K562 (cell line): ENCODE measurements at regions not wholly inside any gene's neighbourhood (a gene's known extent, or its start where the extent isn't known, plus 50 kb on each side); places are given as distances from the start of the nearest gene placed in this dataset.

ENCODE experiments used
- MAZ ChIP-seq, 2 experiments: fragments of 450-650 bp in 1 of 2; sonication (generic) in 1 of 2; formaldehyde crosslinking; IDR thresholded peaks in 1 of 2; conservative IDR thresholded peaks in 1 of 2; 2 replicates each; pipeline versions ENCODE4 v1.4.0 to v1.5.0; 2020; ENCODE audit warnings: mild to moderate bottlenecking in 1 of 2, missing genetic modification reagents in 1 of 2
- MTF1 ChIP-seq: fragments of 250-450 bp; sonication (Bioruptor Pico); IDR thresholded peaks from 2 replicates; pipeline ENCODE4 v1.9.0; 2021; ENCODE audit warnings: moderate library complexity, mild to moderate bottlenecking, inconsistent platforms, borderline replicate concordance
- ZNF140 ChIP-seq: fragments of 250-450 bp; sonication (Bioruptor Pico); IDR thresholded peaks from 2 replicates; pipeline ENCODE4 v1.8.0; 2021; ENCODE audit warnings: moderate library complexity, mild to moderate bottlenecking, inconsistent platforms
- TF ChIP-seq, protein P1 (sequence below): sonication (generic); formaldehyde crosslinking; IDR thresholded peaks from 2 replicates; pipeline ENCODE4 v1.8.0; 2022; ENCODE audit warnings: mild to moderate bottlenecking, missing genetic modification reagents
- TF ChIP-seq, protein P2 (sequence below): sonication (generic); formaldehyde crosslinking; IDR thresholded peaks from 2 replicates; pipeline ENCODE4 v1.8.0; 2023; ENCODE audit warnings: missing genetic modification reagents, mild to moderate bottlenecking, borderline replicate concordance
- TF ChIP-seq, protein P3 (sequence below): IDR thresholded peaks from 3 replicates; pipeline ENCODE4 v1.6.1; 2011; ENCODE audit warnings: borderline replicate concordance, mild to moderate bottlenecking; ENCODE audit not compliant: insufficient read length, insufficient read depth

DNA sequence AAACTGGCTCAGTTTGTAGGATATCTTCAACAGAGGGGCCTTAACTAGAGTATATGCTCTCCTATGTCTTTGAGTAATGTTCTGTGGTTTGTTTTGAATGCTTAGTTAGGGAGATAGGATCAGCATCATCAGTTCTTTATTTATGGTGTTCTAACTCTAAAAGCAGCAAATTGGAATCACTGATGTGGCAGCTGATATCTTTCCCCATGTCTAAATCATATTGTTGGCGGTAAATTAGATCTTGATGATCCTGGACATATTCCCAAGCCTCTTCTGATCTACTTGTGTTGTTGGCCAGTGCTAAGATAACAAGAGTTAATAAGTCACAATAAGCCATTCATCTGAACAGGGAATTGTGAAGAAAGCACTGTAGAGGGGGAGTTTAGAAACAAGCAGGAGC is 332.4 kb upstream of the DAB2 start:
- TF ChIP-seq MAZ (CRISPR knock-in tag; conservative IDR thresholded peaks at IDR 0.05 in 1 of 2, IDR thresholded peaks at IDR 0.05 in 1 of 2) (no peak), ZNF140 (CRISPR knock-in tag) (no peak), MTF1 (CRISPR knock-in tag) (no peak)
- TF ChIP-seq, protein P1, sequence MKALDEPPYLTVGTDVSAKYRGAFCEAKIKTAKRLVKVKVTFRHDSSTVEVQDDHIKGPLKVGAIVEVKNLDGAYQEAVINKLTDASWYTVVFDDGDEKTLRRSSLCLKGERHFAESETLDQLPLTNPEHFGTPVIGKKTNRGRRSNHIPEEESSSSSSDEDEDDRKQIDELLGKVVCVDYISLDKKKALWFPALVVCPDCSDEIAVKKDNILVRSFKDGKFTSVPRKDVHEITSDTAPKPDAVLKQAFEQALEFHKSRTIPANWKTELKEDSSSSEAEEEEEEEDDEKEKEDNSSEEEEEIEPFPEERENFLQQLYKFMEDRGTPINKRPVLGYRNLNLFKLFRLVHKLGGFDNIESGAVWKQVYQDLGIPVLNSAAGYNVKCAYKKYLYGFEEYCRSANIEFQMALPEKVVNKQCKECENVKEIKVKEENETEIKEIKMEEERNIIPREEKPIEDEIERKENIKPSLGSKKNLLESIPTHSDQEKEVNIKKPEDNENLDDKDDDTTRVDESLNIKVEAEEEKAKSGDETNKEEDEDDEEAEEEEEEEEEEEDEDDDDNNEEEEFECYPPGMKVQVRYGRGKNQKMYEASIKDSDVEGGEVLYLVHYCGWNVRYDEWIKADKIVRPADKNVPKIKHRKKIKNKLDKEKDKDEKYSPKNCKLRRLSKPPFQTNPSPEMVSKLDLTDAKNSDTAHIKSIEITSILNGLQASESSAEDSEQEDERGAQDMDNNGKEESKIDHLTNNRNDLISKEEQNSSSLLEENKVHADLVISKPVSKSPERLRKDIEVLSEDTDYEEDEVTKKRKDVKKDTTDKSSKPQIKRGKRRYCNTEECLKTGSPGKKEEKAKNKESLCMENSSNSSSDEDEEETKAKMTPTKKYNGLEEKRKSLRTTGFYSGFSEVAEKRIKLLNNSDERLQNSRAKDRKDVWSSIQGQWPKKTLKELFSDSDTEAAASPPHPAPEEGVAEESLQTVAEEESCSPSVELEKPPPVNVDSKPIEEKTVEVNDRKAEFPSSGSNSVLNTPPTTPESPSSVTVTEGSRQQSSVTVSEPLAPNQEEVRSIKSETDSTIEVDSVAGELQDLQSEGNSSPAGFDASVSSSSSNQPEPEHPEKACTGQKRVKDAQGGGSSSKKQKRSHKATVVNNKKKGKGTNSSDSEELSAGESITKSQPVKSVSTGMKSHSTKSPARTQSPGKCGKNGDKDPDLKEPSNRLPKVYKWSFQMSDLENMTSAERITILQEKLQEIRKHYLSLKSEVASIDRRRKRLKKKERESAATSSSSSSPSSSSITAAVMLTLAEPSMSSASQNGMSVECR (CRISPR knock-in tag) = no peak
- TF ChIP-seq, protein P2, sequence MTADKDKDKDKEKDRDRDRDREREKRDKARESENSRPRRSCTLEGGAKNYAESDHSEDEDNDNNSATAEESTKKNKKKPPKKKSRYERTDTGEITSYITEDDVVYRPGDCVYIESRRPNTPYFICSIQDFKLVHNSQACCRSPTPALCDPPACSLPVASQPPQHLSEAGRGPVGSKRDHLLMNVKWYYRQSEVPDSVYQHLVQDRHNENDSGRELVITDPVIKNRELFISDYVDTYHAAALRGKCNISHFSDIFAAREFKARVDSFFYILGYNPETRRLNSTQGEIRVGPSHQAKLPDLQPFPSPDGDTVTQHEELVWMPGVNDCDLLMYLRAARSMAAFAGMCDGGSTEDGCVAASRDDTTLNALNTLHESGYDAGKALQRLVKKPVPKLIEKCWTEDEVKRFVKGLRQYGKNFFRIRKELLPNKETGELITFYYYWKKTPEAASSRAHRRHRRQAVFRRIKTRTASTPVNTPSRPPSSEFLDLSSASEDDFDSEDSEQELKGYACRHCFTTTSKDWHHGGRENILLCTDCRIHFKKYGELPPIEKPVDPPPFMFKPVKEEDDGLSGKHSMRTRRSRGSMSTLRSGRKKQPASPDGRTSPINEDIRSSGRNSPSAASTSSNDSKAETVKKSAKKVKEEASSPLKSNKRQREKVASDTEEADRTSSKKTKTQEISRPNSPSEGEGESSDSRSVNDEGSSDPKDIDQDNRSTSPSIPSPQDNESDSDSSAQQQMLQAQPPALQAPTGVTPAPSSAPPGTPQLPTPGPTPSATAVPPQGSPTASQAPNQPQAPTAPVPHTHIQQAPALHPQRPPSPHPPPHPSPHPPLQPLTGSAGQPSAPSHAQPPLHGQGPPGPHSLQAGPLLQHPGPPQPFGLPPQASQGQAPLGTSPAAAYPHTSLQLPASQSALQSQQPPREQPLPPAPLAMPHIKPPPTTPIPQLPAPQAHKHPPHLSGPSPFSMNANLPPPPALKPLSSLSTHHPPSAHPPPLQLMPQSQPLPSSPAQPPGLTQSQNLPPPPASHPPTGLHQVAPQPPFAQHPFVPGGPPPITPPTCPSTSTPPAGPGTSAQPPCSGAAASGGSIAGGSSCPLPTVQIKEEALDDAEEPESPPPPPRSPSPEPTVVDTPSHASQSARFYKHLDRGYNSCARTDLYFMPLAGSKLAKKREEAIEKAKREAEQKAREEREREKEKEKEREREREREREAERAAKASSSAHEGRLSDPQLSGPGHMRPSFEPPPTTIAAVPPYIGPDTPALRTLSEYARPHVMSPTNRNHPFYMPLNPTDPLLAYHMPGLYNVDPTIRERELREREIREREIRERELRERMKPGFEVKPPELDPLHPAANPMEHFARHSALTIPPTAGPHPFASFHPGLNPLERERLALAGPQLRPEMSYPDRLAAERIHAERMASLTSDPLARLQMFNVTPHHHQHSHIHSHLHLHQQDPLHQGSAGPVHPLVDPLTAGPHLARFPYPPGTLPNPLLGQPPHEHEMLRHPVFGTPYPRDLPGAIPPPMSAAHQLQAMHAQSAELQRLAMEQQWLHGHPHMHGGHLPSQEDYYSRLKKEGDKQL (CRISPR knock-in tag) = no peak
- TF ChIP-seq, protein P3, sequence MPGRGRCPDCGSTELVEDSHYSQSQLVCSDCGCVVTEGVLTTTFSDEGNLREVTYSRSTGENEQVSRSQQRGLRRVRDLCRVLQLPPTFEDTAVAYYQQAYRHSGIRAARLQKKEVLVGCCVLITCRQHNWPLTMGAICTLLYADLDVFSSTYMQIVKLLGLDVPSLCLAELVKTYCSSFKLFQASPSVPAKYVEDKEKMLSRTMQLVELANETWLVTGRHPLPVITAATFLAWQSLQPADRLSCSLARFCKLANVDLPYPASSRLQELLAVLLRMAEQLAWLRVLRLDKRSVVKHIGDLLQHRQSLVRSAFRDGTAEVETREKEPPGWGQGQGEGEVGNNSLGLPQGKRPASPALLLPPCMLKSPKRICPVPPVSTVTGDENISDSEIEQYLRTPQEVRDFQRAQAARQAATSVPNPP = no peak
